SK-N-SH (cell line): ENCODE measurements at regions not wholly inside any gene's neighbourhood (a gene's known extent, or its start where the extent isn't known, plus 50 kb on each side); places are given as distances from the start of the nearest gene placed in this dataset.

Experiments used
- CHD2 ChIP-seq: fragments of 150-350 bp; IDR thresholded peaks from 2 replicates; pipeline ENCODE4 v1.6.1; 2018; ENCODE audit warnings: low read length; ENCODE audit not compliant: partially characterized antibody
- EZH2phosphoT487 ChIP-seq: fragments of 200-600 bp; sonication (generic); IDR thresholded peaks from 2 replicates; pipeline ENCODE4 v1.6.1; 2017; ENCODE audit warnings: low read depth, mixed run types, mild to moderate bottlenecking, antibody characterized with exemption, moderate library complexity, borderline replicate concordance
- NFIC ChIP-seq: IDR thresholded peaks from 2 replicates; pipeline ENCODE4 v1.4.0; 2012; ENCODE audit warnings: borderline replicate concordance
- RAD21 ChIP-seq: IDR thresholded peaks from 2 replicates; pipeline ENCODE4 v1.6.1; 2012; ENCODE audit warnings: mild to moderate bottlenecking, low read length
- RCOR1 ChIP-seq: fragments of 150-350 bp; IDR thresholded peaks from 2 replicates; pipeline ENCODE4 v1.6.1; 2017; ENCODE audit warnings: antibody characterized with exemption, low read length
- YY1 ChIP-seq: IDR thresholded peaks from 2 replicates; pipeline ENCODE4 v1.4.0; 2012; ENCODE audit warnings: low read depth, mild to moderate bottlenecking
- TF ChIP-seq, protein P1 (sequence below): fragments of 200-600 bp; sonication (generic); IDR thresholded peaks from 2 replicates; pipeline ENCODE4 v1.6.1; 2017; ENCODE audit warnings: antibody characterized with exemption, mild to moderate bottlenecking, moderate library complexity
- TF ChIP-seq, protein P2 (sequence below): IDR thresholded peaks from 2 replicates; pipeline ENCODE4 v1.4.0; 2012; ENCODE audit warnings: low read depth, borderline replicate concordance

DNA sequence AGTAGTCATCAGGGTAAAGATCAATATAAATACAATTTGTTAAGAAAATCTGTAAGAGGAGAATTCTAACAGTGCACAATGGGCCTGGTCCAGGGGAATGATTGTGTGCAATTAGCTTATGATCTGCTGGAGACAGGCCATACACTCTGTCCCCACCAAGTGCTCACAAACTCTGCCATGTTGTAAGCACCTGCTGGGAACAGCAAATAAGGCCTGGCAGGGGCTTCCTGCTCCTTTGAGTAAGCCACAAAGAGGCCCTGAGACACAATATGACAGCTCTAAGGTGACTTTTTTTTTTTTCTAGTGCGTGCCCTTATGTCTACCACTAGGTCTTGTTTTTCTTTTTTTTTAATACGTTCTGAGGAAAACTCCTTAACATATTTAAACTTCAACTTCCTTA lies 866.3 kb upstream of the PCDH7 start:
- TF ChIP-seq EZH2phosphoT487, result no peak
- TF ChIP-seq, protein P1, sequence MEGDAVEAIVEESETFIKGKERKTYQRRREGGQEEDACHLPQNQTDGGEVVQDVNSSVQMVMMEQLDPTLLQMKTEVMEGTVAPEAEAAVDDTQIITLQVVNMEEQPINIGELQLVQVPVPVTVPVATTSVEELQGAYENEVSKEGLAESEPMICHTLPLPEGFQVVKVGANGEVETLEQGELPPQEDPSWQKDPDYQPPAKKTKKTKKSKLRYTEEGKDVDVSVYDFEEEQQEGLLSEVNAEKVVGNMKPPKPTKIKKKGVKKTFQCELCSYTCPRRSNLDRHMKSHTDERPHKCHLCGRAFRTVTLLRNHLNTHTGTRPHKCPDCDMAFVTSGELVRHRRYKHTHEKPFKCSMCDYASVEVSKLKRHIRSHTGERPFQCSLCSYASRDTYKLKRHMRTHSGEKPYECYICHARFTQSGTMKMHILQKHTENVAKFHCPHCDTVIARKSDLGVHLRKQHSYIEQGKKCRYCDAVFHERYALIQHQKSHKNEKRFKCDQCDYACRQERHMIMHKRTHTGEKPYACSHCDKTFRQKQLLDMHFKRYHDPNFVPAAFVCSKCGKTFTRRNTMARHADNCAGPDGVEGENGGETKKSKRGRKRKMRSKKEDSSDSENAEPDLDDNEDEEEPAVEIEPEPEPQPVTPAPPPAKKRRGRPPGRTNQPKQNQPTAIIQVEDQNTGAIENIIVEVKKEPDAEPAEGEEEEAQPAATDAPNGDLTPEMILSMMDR, result no peak
- no peak for TF ChIP-seq NFIC
- TF ChIP-seq RCOR1, result no peak
- no peak for TF ChIP-seq YY1
- TF ChIP-seq RAD21, result no peak
- TF ChIP-seq, protein P2, sequence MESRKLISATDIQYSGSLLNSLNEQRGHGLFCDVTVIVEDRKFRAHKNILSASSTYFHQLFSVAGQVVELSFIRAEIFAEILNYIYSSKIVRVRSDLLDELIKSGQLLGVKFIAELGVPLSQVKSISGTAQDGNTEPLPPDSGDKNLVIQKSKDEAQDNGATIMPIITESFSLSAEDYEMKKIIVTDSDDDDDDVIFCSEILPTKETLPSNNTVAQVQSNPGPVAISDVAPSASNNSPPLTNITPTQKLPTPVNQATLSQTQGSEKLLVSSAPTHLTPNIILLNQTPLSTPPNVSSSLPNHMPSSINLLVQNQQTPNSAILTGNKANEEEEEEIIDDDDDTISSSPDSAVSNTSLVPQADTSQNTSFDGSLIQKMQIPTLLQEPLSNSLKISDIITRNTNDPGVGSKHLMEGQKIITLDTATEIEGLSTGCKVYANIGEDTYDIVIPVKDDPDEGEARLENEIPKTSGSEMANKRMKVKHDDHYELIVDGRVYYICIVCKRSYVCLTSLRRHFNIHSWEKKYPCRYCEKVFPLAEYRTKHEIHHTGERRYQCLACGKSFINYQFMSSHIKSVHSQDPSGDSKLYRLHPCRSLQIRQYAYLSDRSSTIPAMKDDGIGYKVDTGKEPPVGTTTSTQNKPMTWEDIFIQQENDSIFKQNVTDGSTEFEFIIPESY, result no peak
- no peak for TF ChIP-seq CHD2
